ENCODE measurements at regions not wholly inside any gene's neighbourhood (a gene's known extent, or its start where the extent isn't known, plus 50 kb on each side); places are given as distances from the start of the nearest gene placed in this dataset.

DNA sequence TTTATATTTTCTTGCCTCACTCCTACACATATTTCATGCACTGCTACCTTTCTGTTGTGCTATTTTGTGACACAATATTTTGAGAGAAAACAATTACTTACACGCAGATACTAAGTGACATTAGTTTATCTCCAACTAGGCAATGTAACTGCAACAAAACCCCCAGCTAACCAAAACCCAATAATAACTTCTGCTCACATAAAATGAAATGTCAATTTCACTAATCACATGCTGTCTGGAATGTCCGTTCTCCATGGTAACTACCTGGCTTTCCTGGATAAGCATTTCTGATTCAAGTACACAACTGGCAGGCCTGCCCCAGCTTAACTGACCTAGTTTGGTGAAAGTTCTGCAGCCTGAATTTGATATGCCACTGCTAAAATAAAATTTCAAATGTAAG is 313.5 kb downstream of the TMA16 start:
- BruUV-seq (replicated peaks), result no TSS peak
- no peak overlapping the region for H3K4me2 ChIP-seq (ENCODE audit: low read length)
- H3K9me2 ChIP-seq (ENCODE audit: insufficient read depth, low read length), result no peaks in the 10 kb centered on the region
- H3K4me1 ChIP-seq (ENCODE audit: insufficient read depth, low read length, poor library complexity, severe bottlenecking), result no peaks in the 10 kb centered on the region
- no peaks in the 10 kb centered on the region for H3K36me3 ChIP-seq (ENCODE audit: insufficient read depth, low read length)
- H3K9me3 ChIP-seq (ENCODE audit: low read length), result no peaks in the 10 kb centered on the region
- H4K20me1 ChIP-seq (ENCODE audit: insufficient read depth, low read length), result no peaks in the 10 kb centered on the region
- H3K4me3 ChIP-seq (ENCODE audit: low read depth, low read length, poor library complexity, severe bottlenecking), result no peak overlapping the region
- no peak overlapping the region for H2AFZ ChIP-seq (ENCODE audit: low read length)
- CTCF ChIA-PET (ENCODE audit: unreplicated experiment), result no interaction called here
- POLR2A ChIA-PET, result no interaction called here
- intact Hi-C loops (cut with micrococcal nuclease; ENCODE audit: unreplicated experiment), result no loop called here
- TF ChIP-seq, protein P1, sequence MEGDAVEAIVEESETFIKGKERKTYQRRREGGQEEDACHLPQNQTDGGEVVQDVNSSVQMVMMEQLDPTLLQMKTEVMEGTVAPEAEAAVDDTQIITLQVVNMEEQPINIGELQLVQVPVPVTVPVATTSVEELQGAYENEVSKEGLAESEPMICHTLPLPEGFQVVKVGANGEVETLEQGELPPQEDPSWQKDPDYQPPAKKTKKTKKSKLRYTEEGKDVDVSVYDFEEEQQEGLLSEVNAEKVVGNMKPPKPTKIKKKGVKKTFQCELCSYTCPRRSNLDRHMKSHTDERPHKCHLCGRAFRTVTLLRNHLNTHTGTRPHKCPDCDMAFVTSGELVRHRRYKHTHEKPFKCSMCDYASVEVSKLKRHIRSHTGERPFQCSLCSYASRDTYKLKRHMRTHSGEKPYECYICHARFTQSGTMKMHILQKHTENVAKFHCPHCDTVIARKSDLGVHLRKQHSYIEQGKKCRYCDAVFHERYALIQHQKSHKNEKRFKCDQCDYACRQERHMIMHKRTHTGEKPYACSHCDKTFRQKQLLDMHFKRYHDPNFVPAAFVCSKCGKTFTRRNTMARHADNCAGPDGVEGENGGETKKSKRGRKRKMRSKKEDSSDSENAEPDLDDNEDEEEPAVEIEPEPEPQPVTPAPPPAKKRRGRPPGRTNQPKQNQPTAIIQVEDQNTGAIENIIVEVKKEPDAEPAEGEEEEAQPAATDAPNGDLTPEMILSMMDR (conservative IDR thresholded peaks at IDR 0.05; ENCODE audit: low read length), result no peak
- no peak for TF ChIP-seq EZH2phosphoT487 (IDR thresholded peaks at IDR 0.05; ENCODE audit: borderline replicate concordance, low read depth, low read length)
- no peaks in the 10 kb centered on the region for H3K79me2 ChIP-seq (ENCODE audit: insufficient read depth, low read depth, low read length)
- no peak overlapping the region for H3K27ac ChIP-seq (ENCODE audit: low read depth, low read length, poor library complexity, severe bottlenecking)
- no peak for DNase-seq (ENCODE audit: low spot score)

DNA sequence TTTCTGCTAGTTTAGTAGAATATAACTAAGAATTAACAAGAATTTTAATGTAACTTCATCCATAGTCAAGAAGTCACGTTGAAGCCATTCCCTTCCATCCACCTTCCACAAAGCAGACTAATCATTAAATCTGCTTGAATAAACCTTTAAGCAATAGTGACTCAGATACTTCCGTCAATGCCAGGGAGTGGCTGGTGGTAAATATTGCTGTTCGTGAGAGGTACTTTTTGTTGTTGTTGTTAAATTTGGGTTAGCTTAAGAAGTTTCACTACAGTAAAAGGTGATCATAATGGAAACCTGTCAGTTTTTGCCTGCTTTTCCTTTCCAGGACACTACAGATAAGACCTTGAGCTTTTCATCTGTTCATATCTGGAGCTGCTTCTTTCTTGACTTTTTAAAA is 316.3 kb downstream of the TMA16 start:
- POLR2A ChIA-PET, result interaction anchor here (0.6 to 0.7 kb wide), 3 partner anchors 147 to 778 kb away, joined by 3 read pairs; no protein-coding TSS in a partner anchor
- H3K36me3 ChIP-seq (ENCODE audit: insufficient read depth, low read length), result no peaks in the 10 kb centered on the region
- H3K9me2 ChIP-seq (ENCODE audit: insufficient read depth, low read length), result no peaks in the 10 kb centered on the region
- no peak overlapping the region for H2AFZ ChIP-seq (ENCODE audit: low read length)
- intact Hi-C loops (cut with micrococcal nuclease; ENCODE audit: unreplicated experiment), result no loop called here
- H3K79me2 ChIP-seq (ENCODE audit: insufficient read depth, low read depth, low read length), result no peaks in the 10 kb centered on the region
- BruUV-seq (replicated peaks), result no TSS peak
- no peaks in the 10 kb centered on the region for H4K20me1 ChIP-seq (ENCODE audit: insufficient read depth, low read length)
- no peak overlapping the region for H3K4me3 ChIP-seq (ENCODE audit: low read depth, low read length, poor library complexity, severe bottlenecking)
- TF ChIP-seq EZH2phosphoT487 (IDR thresholded peaks at IDR 0.05; ENCODE audit: borderline replicate concordance, low read depth, low read length), result no peak
- TF ChIP-seq, protein P1 (conservative IDR thresholded peaks at IDR 0.05; ENCODE audit: low read length), result no peak
- CTCF ChIA-PET (ENCODE audit: unreplicated experiment), result no interaction called here
- no peak for DNase-seq (ENCODE audit: low spot score)
- no peaks in the 10 kb centered on the region for H3K9me3 ChIP-seq (ENCODE audit: low read length)
- no peak overlapping the region for H3K27ac ChIP-seq (ENCODE audit: low read depth, low read length, poor library complexity, severe bottlenecking)
- H3K4me1 ChIP-seq (ENCODE audit: insufficient read depth, low read length, poor library complexity, severe bottlenecking), result no peaks in the 10 kb centered on the region
- H3K4me2 ChIP-seq (ENCODE audit: low read length), result no peak overlapping the region

GRCh38 chr4:163815776-163816175 is 321.3 kb downstream of the TMA16 start:
- H3K36me3 ChIP-seq (ENCODE audit: insufficient read depth, low read length), result no peaks in the 10 kb centered on the region
- no peak overlapping the region for H2AFZ ChIP-seq (ENCODE audit: low read length)
- POLR2A ChIA-PET, result no interaction called here
- no peak for DNase-seq (ENCODE audit: low spot score)
- H3K9me2 ChIP-seq (ENCODE audit: insufficient read depth, low read length), result no peaks in the 10 kb centered on the region
- intact Hi-C loops (cut with micrococcal nuclease; ENCODE audit: unreplicated experiment), result no loop called here
- no peaks in the 10 kb centered on the region for H3K79me2 ChIP-seq (ENCODE audit: insufficient read depth, low read depth, low read length)
- CTCF ChIA-PET (ENCODE audit: unreplicated experiment), result no interaction called here
- H3K27ac ChIP-seq (ENCODE audit: low read depth, low read length, poor library complexity, severe bottlenecking), result no peak overlapping the region
- H3K4me3 ChIP-seq (ENCODE audit: low read depth, low read length, poor library complexity, severe bottlenecking), result no peak overlapping the region
- no peaks in the 10 kb centered on the region for H3K4me1 ChIP-seq (ENCODE audit: insufficient read depth, low read length, poor library complexity, severe bottlenecking)
- no peaks in the 10 kb centered on the region for H4K20me1 ChIP-seq (ENCODE audit: insufficient read depth, low read length)
- H3K4me2 ChIP-seq (ENCODE audit: low read length), result no peak overlapping the region
- no peak for TF ChIP-seq EZH2phosphoT487 (IDR thresholded peaks at IDR 0.05; ENCODE audit: borderline replicate concordance, low read depth, low read length)
- no peaks in the 10 kb centered on the region for H3K9me3 ChIP-seq (ENCODE audit: low read length)
- BruUV-seq (replicated peaks), result no TSS peak

All from OCI-LY7 (cell line).